OCI-LY7 (cell line): ENCODE measurements at regions not wholly inside any gene's neighbourhood (a gene's known extent, or its start where the extent isn't known, plus 50 kb on each side); places are given as distances from the start of the nearest gene placed in this dataset.
"Not testable (repeated sequence)": the region's sequence is repeated elsewhere in the genome, so short reads cannot be mapped to it uniquely, and the experiment has no call there.

Experiments used
- EZH2phosphoT487 ChIP-seq: fragments of 200-600 bp; sonication (generic); IDR thresholded peaks from 2 replicates; pipeline ENCODE4 v1.6.1; 2018; ENCODE audit warnings: low read depth, borderline replicate concordance, mild to moderate bottlenecking, mixed run types, antibody characterized with exemption, low read length, moderate library complexity, mixed read lengths
- TF ChIP-seq, protein P1 (sequence below): fragments of 200-600 bp; sonication (generic); conservative IDR thresholded peaks from 2 replicates; pipeline ENCODE4 v1.5.1; 2014; ENCODE audit warnings: mild to moderate bottlenecking, antibody characterized with exemption, low read length, moderate library complexity, mixed read lengths

DNA sequence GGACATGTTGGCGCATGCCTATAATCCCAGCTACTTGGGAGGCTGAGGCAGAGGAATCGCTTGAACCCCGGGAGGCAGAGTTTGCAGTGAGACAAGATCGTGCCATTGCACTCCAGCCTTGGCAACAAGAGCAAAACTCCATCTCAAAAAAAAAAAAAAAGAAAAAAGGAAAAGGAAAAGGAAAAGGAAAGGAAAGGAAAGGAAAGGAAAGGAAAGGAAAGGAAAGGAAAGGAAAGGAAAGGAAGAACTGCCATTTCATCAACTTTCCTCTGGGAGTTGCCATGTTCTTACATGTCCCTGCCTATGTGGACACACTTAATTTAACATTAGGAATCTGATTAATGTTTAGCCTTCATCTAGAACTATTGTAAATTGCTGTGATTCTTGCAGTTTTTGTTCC, 287.9 kb upstream of the LRP1B start:
- TF ChIP-seq, protein P1, sequence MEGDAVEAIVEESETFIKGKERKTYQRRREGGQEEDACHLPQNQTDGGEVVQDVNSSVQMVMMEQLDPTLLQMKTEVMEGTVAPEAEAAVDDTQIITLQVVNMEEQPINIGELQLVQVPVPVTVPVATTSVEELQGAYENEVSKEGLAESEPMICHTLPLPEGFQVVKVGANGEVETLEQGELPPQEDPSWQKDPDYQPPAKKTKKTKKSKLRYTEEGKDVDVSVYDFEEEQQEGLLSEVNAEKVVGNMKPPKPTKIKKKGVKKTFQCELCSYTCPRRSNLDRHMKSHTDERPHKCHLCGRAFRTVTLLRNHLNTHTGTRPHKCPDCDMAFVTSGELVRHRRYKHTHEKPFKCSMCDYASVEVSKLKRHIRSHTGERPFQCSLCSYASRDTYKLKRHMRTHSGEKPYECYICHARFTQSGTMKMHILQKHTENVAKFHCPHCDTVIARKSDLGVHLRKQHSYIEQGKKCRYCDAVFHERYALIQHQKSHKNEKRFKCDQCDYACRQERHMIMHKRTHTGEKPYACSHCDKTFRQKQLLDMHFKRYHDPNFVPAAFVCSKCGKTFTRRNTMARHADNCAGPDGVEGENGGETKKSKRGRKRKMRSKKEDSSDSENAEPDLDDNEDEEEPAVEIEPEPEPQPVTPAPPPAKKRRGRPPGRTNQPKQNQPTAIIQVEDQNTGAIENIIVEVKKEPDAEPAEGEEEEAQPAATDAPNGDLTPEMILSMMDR: not testable (repeated sequence)
- TF ChIP-seq EZH2phosphoT487: not testable (repeated sequence)
